Uterus (tissue), 3 donors: ENCODE measurements at regions not wholly inside any gene's neighbourhood (a gene's known extent, or its start where the extent isn't known, plus 50 kb on each side); places are given as distances from the start of the nearest gene placed in this dataset.
A peak's percentile ranks its signal among the peaks of the same experiment; 100 is the strongest.

Experiments
- DNase-seq, 2 donors: peaks; one replicate each; pipeline ENCODE4 v3.0.0-alpha.2; 2019 to 2020
- H3K27ac ChIP-seq, 2 donors: fragments of 200-600 bp; sonication (generic); 1 replicate in 1 of 2; 2 replicates in 1 of 2; pipeline ENCODE4 v1.5.1; 2016 to 2018
- H3K27me3 ChIP-seq, 2 donors: fragments of 200-600 bp; sonication (generic); one replicate each; pipeline ENCODE4 v1.5.1; 2018 to 2019; ENCODE audit warnings: control low read depth in 1 of 2
- H3K36me3 ChIP-seq, 2 donors: fragments of 200-600 bp; sonication (generic); one replicate each; pipeline ENCODE4 v1.5.1; 2019; ENCODE audit warnings: control low read depth in 1 of 2
- H3K4me1 ChIP-seq, 2 donors: fragments of 200-600 bp; sonication (generic); one replicate each; pipeline ENCODE4 v1.5.1; 2018 to 2019; ENCODE audit warnings: control low read depth in 1 of 2
- H3K4me3 ChIP-seq, 2 donors: fragments of 200-600 bp; sonication (generic); 1 replicate in 1 of 2; 2 replicates in 1 of 2; pipeline ENCODE4 v1.5.1; 2018 to 2019; ENCODE audit warnings: mild to moderate bottlenecking in 1 of 2
- H3K9me3 ChIP-seq, 2 donors: fragments of 200-600 bp; sonication (generic); one replicate each; pipeline ENCODE4 v1.5.1; 2019; ENCODE audit warnings: control low read depth in 1 of 2
- CTCF ChIP-seq, 4 experiments: fragments of 200-600 bp in 2 of 4; fragments of 450-650 bp in 2 of 4; sonication (generic) in 2 of 4; IDR thresholded peaks; one replicate each; pipeline ENCODE4 v1.5.1; 2016 to 2019; ENCODE audit warnings: antibody characterized with exemption in 4 of 4, mild to moderate bottlenecking in 2 of 4, moderate library complexity in 1 of 4
- POLR2A ChIP-seq, 2 donors: fragments of 450-650 bp; IDR thresholded peaks; one replicate each; pipeline ENCODE4 v1.6.1; 2016; ENCODE audit warnings: antibody characterized with exemption in 2 of 2, mild to moderate bottlenecking in 1 of 2, moderate library complexity in 1 of 2
- intact Hi-C: fragments of 100-400 bp; cut with DNase I; formaldehyde crosslinking; loops from one replicate; pipeline ENCODE4 v1.15.1; 2023; ENCODE audit warnings: low total_unique reads
- donor health status: DM: yes; HTN: yes; CAD: no.

GRCh38 chr3:775178-775880 lies 317.5 kb upstream of the CNTN6 start:
- Histone ChIP-seq H3K4me3 (no peak overlapping the region), H3K9me3 (no peaks in the 10 kb centered on the region), H3K27me3 (no peaks in the 10 kb centered on the region), H3K36me3 (no peaks in the 10 kb centered on the region), H3K27ac (no peak overlapping the region), H3K4me1 (no peaks in the 10 kb centered on the region)
- intact Hi-C loops = no loop called here
- no peak for TF ChIP-seq CTCF (IDR thresholded peaks at IDR 0.05)
- DNase-seq = no peak

- H3K4me3 ChIP-seq = no peak overlapping the region
- no peaks in the 10 kb centered on the region for H3K27me3 ChIP-seq
- no peaks in the 10 kb centered on the region for H3K4me1 ChIP-seq
- TF ChIP-seq POLR2A (IDR thresholded peaks at IDR 0.05) = no peak
- TF ChIP-seq CTCF (IDR thresholded peaks at IDR 0.05) = no peak
- intact Hi-C loops = no loop called here
- H3K27ac ChIP-seq = no peak overlapping the region
- no peaks in the 10 kb centered on the region for H3K9me3 ChIP-seq
- no peak for DNase-seq
- no peaks in the 10 kb centered on the region for H3K36me3 ChIP-seq
Measured at GRCh38 chr3:780505-780904, 312.3 kb upstream of the CNTN6 start.

- Histone ChIP-seq H3K4me1 (no peaks in the 10 kb centered on the region), H3K27ac (no peak overlapping the region), H3K27me3 (no peaks in the 10 kb centered on the region), H3K4me3 (no peak overlapping the region), H3K36me3 (peaks cover 0 to 3% of the 10 kb centered on the region in 2 donors), H3K9me3 (no peaks in the 10 kb centered on the region)
- intact Hi-C loops = no loop called here
- DNase-seq = no peak
- TF ChIP-seq POLR2A (IDR thresholded peaks at IDR 0.05) = no peak
- TF ChIP-seq CTCF (IDR thresholded peaks at IDR 0.05) = no peak
Measured at GRCh38 chr3:791442-791841, 301.4 kb upstream of the CNTN6 start.

- H3K27ac ChIP-seq = no peak overlapping the region
- H3K4me3 ChIP-seq = no peak overlapping the region
- H3K36me3 ChIP-seq = peaks cover 0 to 3% of the 10 kb centered on the region in 2 donors
- peak in 1 of 2 donors; percentile 17 for DNase-seq
- no peaks in the 10 kb centered on the region for H3K4me1 ChIP-seq
- TF ChIP-seq CTCF (IDR thresholded peaks at IDR 0.05) (no peak), POLR2A (IDR thresholded peaks at IDR 0.05) (no peak)
- H3K27me3 ChIP-seq = no peaks in the 10 kb centered on the region
- no peaks in the 10 kb centered on the region for H3K9me3 ChIP-seq
- intact Hi-C loops = no loop called here
Measured at GRCh38 chr3:792630-793029, 300.2 kb upstream of the CNTN6 start.

- H3K4me1 ChIP-seq = no peaks in the 10 kb centered on the region
- no peaks in the 10 kb centered on the region for H3K36me3 ChIP-seq
- H3K9me3 ChIP-seq = no peaks in the 10 kb centered on the region
- no peak overlapping the region for H3K4me3 ChIP-seq
- no peak for TF ChIP-seq CTCF (IDR thresholded peaks at IDR 0.05)
- no peak for TF ChIP-seq POLR2A (IDR thresholded peaks at IDR 0.05)
- no peak overlapping the region for H3K27ac ChIP-seq
- no peak for DNase-seq
- intact Hi-C loops = no loop called here
- no peaks in the 10 kb centered on the region for H3K27me3 ChIP-seq
Measured at GRCh38 chr3:804211-804610, 288.6 kb upstream of the CNTN6 start.
